PC-9 (cell line): ENCODE measurements at regions not wholly inside any gene's neighbourhood (a gene's known extent, or its start where the extent isn't known, plus 50 kb on each side); places are given as distances from the start of the nearest gene placed in this dataset.

Experiments
- BruUV-seq: library from RNA; stranded (reverse); fragments of 400-500 nt; replicated peaks from 2 replicates; lab custom pipeline; 2021; lab: Mats Ljungman, UMichigan
- CTCF ChIA-PET: fragments of 300-600 bp; sonication (Branson Sonifier 250); formaldehyde crosslinking; loops from one replicate; lab custom pipeline; 2022; ENCODE audit warnings: antibody characterized with exemption; lab: Charles Lee
- POLR2A ChIA-PET: fragments of 300-600 bp; sonication (Branson Sonifier 250); formaldehyde crosslinking; loops from one replicate; lab custom pipeline; 2022; ENCODE audit warnings: antibody characterized with exemption; ENCODE audit not compliant: unreplicated experiment; lab: Charles Lee
- DNase-seq, 2 experiments: peaks; one replicate each; pipeline versions ENCODE4 v3.0.0 to v3.0.0-alpha.2; 2015 to 2022; ENCODE audit warnings: mixed read lengths in 1 of 2
- H2AFZ ChIP-seq: fragments of 200-600 bp; sonication (generic); 2 replicates; pipeline ENCODE4 v1.8.1; 2017; ENCODE audit warnings: antibody characterized with exemption
- H3F3A ChIP-seq: fragments of 200-600 bp; sonication (generic); 2 replicates; pipeline ENCODE4 v1.8.1; 2017; ENCODE audit warnings: antibody characterized with exemption, mild to moderate bottlenecking, low read depth; ENCODE audit not compliant: insufficient read depth
- H3K27ac ChIP-seq: fragments of 200-600 bp; sonication (generic); 2 replicates; pipeline ENCODE4 v1.6.1; 2016; ENCODE audit warnings: mixed run types
- H3K27me3 ChIP-seq: fragments of 200-600 bp; sonication (generic); 2 replicates; pipeline ENCODE4 v1.6.1; 2016; ENCODE audit warnings: low read depth, mixed run types; ENCODE audit not compliant: insufficient read depth
- H3K36me3 ChIP-seq: fragments of 200-600 bp; sonication (generic); 2 replicates; pipeline ENCODE4 v1.6.1; 2016; ENCODE audit warnings: low read depth, mixed run types
- H3K4me1 ChIP-seq: fragments of 200-600 bp; sonication (generic); replicated peaks from 2 replicates; pipeline ENCODE4 v1.6.1; 2016; ENCODE audit warnings: mixed run types; ENCODE audit not compliant: insufficient read depth
- H3K4me2 ChIP-seq: fragments of 200-600 bp; sonication (generic); 2 replicates; pipeline ENCODE4 v1.6.1; 2017; ENCODE audit warnings: mixed run types
- H3K4me3 ChIP-seq: fragments of 200-600 bp; sonication (generic); 2 replicates; pipeline ENCODE4 v1.6.1; 2016; ENCODE audit warnings: mixed run types
- H3K79me2 ChIP-seq: fragments of 200-600 bp; sonication (generic); 2 replicates; pipeline ENCODE4 v1.6.1; 2017; ENCODE audit warnings: low read depth, mixed run types
- H3K9me2 ChIP-seq: fragments of 200-600 bp; sonication (generic); 2 replicates; pipeline ENCODE4 v1.8.1; 2017; ENCODE audit warnings: mild to moderate bottlenecking; ENCODE audit not compliant: insufficient read depth
- H3K9me3 ChIP-seq: fragments of 200-600 bp; sonication (generic); 2 replicates; pipeline ENCODE4 v1.8.1; 2016; ENCODE audit warnings: low read depth; ENCODE audit not compliant: insufficient read depth
- H4K20me1 ChIP-seq: fragments of 200-600 bp; sonication (generic); 2 replicates; pipeline ENCODE4 v1.8.1; 2017; ENCODE audit not compliant: insufficient read depth
- EZH2 ChIP-seq: fragments of 200-600 bp; sonication (generic); IDR thresholded peaks from 2 replicates; pipeline ENCODE4 v1.8.0; 2017; ENCODE audit warnings: antibody characterized with exemption, low read depth
- intact Hi-C: fragments of 100-400 bp; cut with micrococcal nuclease; formaldehyde crosslinking; loops from one replicate; pipeline ENCODE4 v1.10.0; 2022; ENCODE audit not compliant: unreplicated experiment
- TF ChIP-seq, protein P1 (sequence below): fragments of 200-600 bp; sonication (generic); conservative IDR thresholded peaks from 2 replicates; pipeline ENCODE4 v1.6.1; 2017; ENCODE audit warnings: mixed run types, antibody characterized with exemption, mild to moderate bottlenecking, moderate library complexity

DNA sequence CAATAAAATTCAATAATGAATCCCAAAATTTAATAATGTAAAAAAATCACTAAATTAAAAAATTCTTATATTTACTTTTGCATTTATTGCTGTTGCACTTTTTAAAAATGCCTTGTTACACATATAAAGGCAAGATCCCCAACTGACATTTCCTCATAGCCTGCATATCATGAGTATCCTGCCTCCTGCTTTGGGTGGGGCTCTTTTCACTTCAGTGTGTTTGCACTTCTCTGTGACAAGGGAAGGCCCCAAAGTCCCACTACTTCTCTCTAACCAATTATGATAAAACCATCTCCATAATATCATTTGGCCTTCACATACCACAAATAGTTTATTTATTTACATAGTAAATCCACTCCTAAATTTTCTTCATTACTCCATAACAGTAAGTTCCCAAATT lies 446.1 kb upstream of the MARCKS start:
- intact Hi-C loops: loop anchor here (1.0 to 10.0 kb wide), 4 partner anchors 59 to 448 kb away; no protein-coding TSS in a partner anchor
- peak overlapping the region; percentile 2; the same call in 1 of the 2 replicates for H3K27ac ChIP-seq
- no peaks in the 10 kb centered on the region for H3K79me2 ChIP-seq
- ChIA-PET POLR2A (no interaction called here), CTCF (no interaction called here)
- no peak overlapping the region for H2AFZ ChIP-seq
- no TSS peak for BruUV-seq
- no peaks in the 10 kb centered on the region for H3K27me3 ChIP-seq
- H3K4me3 ChIP-seq: no peak overlapping the region
- no peak overlapping the region for H3K4me2 ChIP-seq
- peak; percentile 27 to 69 for DNase-seq
- H3K4me1 ChIP-seq: peaks cover 36% of the 10 kb centered on the region
- no peaks in the 10 kb centered on the region for H3F3A ChIP-seq
- no peaks in the 10 kb centered on the region for H3K9me2 ChIP-seq
- no peaks in the 10 kb centered on the region for H4K20me1 ChIP-seq
- TF ChIP-seq EZH2: no peak
- TF ChIP-seq, protein P1, sequence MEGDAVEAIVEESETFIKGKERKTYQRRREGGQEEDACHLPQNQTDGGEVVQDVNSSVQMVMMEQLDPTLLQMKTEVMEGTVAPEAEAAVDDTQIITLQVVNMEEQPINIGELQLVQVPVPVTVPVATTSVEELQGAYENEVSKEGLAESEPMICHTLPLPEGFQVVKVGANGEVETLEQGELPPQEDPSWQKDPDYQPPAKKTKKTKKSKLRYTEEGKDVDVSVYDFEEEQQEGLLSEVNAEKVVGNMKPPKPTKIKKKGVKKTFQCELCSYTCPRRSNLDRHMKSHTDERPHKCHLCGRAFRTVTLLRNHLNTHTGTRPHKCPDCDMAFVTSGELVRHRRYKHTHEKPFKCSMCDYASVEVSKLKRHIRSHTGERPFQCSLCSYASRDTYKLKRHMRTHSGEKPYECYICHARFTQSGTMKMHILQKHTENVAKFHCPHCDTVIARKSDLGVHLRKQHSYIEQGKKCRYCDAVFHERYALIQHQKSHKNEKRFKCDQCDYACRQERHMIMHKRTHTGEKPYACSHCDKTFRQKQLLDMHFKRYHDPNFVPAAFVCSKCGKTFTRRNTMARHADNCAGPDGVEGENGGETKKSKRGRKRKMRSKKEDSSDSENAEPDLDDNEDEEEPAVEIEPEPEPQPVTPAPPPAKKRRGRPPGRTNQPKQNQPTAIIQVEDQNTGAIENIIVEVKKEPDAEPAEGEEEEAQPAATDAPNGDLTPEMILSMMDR: no peak
- no peaks in the 10 kb centered on the region; the same call in 1 of the 2 replicates for H3K36me3 ChIP-seq
- H3K9me3 ChIP-seq: peaks cover 27% of the 10 kb centered on the region; the same call in 1 of the 2 replicates

GRCh38 chr6:113412589-113413357 lies 444.4 kb upstream of the MARCKS start:
- Histone ChIP-seq H3K27ac (0 out of 2 replicates have a peak overlapping the region, but pooled peaks have one; percentile 0), H3K36me3 (no peaks in the 10 kb centered on the region; the same call in 1 of the 2 replicates), H3K27me3 (no peaks in the 10 kb centered on the region), H3K9me3 (peaks cover 27% of the 10 kb centered on the region; the same call in 1 of the 2 replicates), H4K20me1 (no peaks in the 10 kb centered on the region), H3K4me2 (no peak overlapping the region), H3K9me2 (no peaks in the 10 kb centered on the region), H3K79me2 (no peaks in the 10 kb centered on the region), H3K4me3 (no peak overlapping the region), H3F3A (no peaks in the 10 kb centered on the region), H2AFZ (no peak overlapping the region), H3K4me1 (peaks cover 30% of the 10 kb centered on the region)
- BruUV-seq: no TSS peak
- ChIA-PET CTCF (no interaction called here), POLR2A (interaction anchor here (0.6 kb wide), 1 partner anchor 230 kb away, joined by 8 read pairs; no protein-coding TSS in a partner anchor)
- intact Hi-C loops: loop anchor here (5.0 to 10.0 kb wide), 2 partner anchors 220 to 282 kb away; no protein-coding TSS in a partner anchor
- no peak for TF ChIP-seq EZH2
- TF ChIP-seq, protein P1: no peak
- no peak for DNase-seq

DNA sequence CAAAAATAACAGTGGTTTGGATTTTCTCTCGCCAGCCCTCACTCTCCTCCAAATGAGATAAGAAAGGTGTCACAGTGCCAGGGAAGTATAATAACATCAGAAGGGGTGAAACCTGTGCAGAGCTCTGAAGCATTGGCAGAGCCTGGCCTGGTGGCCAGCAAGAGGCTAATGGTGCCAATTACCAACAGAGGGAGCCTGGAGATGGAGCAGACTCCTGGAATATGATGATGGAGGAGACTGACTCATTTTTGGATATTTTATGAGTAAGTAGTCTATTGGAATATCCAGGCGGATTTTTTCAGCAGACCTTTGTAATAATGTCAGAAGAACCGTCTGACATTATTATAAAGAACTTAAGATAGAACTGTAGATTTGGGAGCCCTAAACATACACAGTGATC lies 442.6 kb upstream of the MARCKS start:
- no peaks in the 10 kb centered on the region for H3K36me3 ChIP-seq
- intact Hi-C loops: loop anchor here (1.0 to 10.0 kb wide), 5 partner anchors 218 to 634 kb away; partner anchors contain the start of gene MARCKS
- no peaks in the 10 kb centered on the region for H3K9me2 ChIP-seq
- no peak overlapping the region for H3K4me3 ChIP-seq
- no TSS peak for BruUV-seq
- POLR2A ChIA-PET: interaction anchor here (0.5 kb wide), 1 partner anchor 50 kb away, joined by 5 read pairs; no protein-coding TSS in a partner anchor
- no peak overlapping the region for H3K27ac ChIP-seq
- no peaks in the 10 kb centered on the region for H4K20me1 ChIP-seq
- peak; percentile 35 to 66 for DNase-seq
- H3F3A ChIP-seq: no peaks in the 10 kb centered on the region
- peaks cover 24% of the 10 kb centered on the region; the same call in 1 of the 2 replicates for H3K9me3 ChIP-seq
- H3K79me2 ChIP-seq: no peaks in the 10 kb centered on the region
- no peaks in the 10 kb centered on the region for H3K27me3 ChIP-seq
- no peak overlapping the region for H3K4me2 ChIP-seq
- no peak for TF ChIP-seq EZH2
- TF ChIP-seq, protein P1: peak; percentile 67; the same call in 1 of the 2 replicates
- H2AFZ ChIP-seq: no peak overlapping the region
- CTCF ChIA-PET: interaction anchor here (1.1 kb wide), 1 partner anchor 444 kb away, joined by 4 read pairs; no protein-coding TSS in a partner anchor
- peaks cover 30% of the 10 kb centered on the region for H3K4me1 ChIP-seq
